SK-N-SH (cell line): ENCODE measurements at regions not wholly inside any gene's neighbourhood (a gene's known extent, or its start where the extent isn't known, plus 50 kb on each side); places are given as distances from the start of the nearest gene placed in this dataset.

Source experiments
- CTCF ChIA-PET: fragments of 300-600, 350-600 bp; formaldehyde crosslinking; extraction: SDS; loops from one replicate; lab custom pipeline; 2021; lab: Yijun Ruan, JAX
- POLR2A ChIA-PET: fragments of 350-600 bp; sonication (Branson Sonifier 250); formaldehyde crosslinking; extraction: SDS; loops from one replicate; lab custom pipeline; 2020; ENCODE audit warnings: antibody characterized with exemption, inconsistent platforms; lab: Yijun Ruan, JAX
- DNase-seq: peaks from one replicate; pipeline ENCODE4 v3.0.0; 2012
- H2AFZ ChIP-seq: fragments of 200-600 bp; sonication (generic); 2 replicates; pipeline ENCODE4 v1.8.1; 2016; ENCODE audit warnings: antibody characterized with exemption, mild to moderate bottlenecking, low read depth
- H3F3A ChIP-seq: fragments of 200-600 bp; sonication (generic); replicated peaks from 2 replicates; pipeline ENCODE3; 2016; ENCODE audit warnings: antibody characterized with exemption, mild to moderate bottlenecking; ENCODE audit not compliant: insufficient read depth
- H3K27ac ChIP-seq, 2 experiments: fragments of 200-500 bp in 1 of 2; fragments of 200-600 bp in 1 of 2; sonication (Bioruptor generic) in 1 of 2; sonication (generic), shearing (Covaris generic) in 1 of 2; 2 replicates each; pipeline versions ENCODE4 v1.5.1 to v1.6.1; 2014 to 2016; ENCODE audit warnings: low read depth in 2 of 2, inconsistent platforms in 1 of 2, low read length in 1 of 2, mild to moderate bottlenecking in 1 of 2, mixed read lengths in 1 of 2
- H3K27me3 ChIP-seq: fragments of 200-600 bp; sonication (generic), shearing (Covaris generic); 2 replicates; pipeline ENCODE4 v1.6.1; 2016; ENCODE audit warnings: mixed run types; ENCODE audit not compliant: insufficient read depth
- H3K36me3 ChIP-seq, 2 experiments: fragments of 200-500 bp in 1 of 2; fragments of 200-600 bp in 1 of 2; sonication (Bioruptor generic) in 1 of 2; sonication (generic) in 1 of 2; replicated peaks in 1 of 2; 2 replicates each; pipeline versions ENCODE3 to v1.5.1; 2014 to 2016; ENCODE audit warnings: low read length in 1 of 2, mild to moderate bottlenecking in 1 of 2; ENCODE audit not compliant: insufficient read depth in 2 of 2, control insufficient read depth in 1 of 2
- H3K4me1 ChIP-seq, 2 experiments: fragments of 200-500 bp in 1 of 2; fragments of 200-600 bp in 1 of 2; sonication (Bioruptor generic) in 1 of 2; sonication (generic), shearing (Covaris generic) in 1 of 2; 2 replicates each; pipeline versions ENCODE4 v1.5.1 to v1.6.1; 2014 to 2016; ENCODE audit warnings: low read depth in 1 of 2, low read length in 1 of 2, mixed run types in 1 of 2; ENCODE audit not compliant: insufficient read depth in 2 of 2, control insufficient read depth in 1 of 2
- H3K4me2 ChIP-seq: fragments of 200-600 bp; sonication (generic), shearing (Covaris generic); 2 replicates; pipeline ENCODE4 v1.6.1; 2017; ENCODE audit warnings: mixed run types
- H3K4me3 ChIP-seq, 2 experiments: fragments of 200-500 bp in 1 of 2; fragments of 200-600 bp in 1 of 2; sonication (Bioruptor generic) in 1 of 2; sonication (generic), shearing (Covaris generic) in 1 of 2; 2 replicates each; pipeline versions ENCODE4 v1.5.1 to v1.8.1; 2014 to 2016; ENCODE audit warnings: low read depth in 2 of 2, inconsistent platforms in 1 of 2, low read length in 1 of 2, mild to moderate bottlenecking in 1 of 2, mixed read lengths in 1 of 2, moderate library complexity in 1 of 2
- H3K79me2 ChIP-seq: fragments of 200-600 bp; sonication (generic); 2 replicates; pipeline ENCODE4 v1.8.1; 2017; ENCODE audit warnings: mild to moderate bottlenecking; ENCODE audit not compliant: insufficient read depth
- H3K9ac ChIP-seq: fragments of 200-600 bp; sonication (generic); 2 replicates; pipeline ENCODE4 v1.6.1; 2017; ENCODE audit warnings: mixed run types
- H3K9me2 ChIP-seq: fragments of 200-600 bp; sonication (generic); 2 replicates; pipeline ENCODE4 v1.6.1; 2017; ENCODE audit warnings: mixed run types
- H3K9me3 ChIP-seq: fragments of 200-600 bp; sonication (generic); 2 replicates; pipeline ENCODE4 v1.6.1; 2017; ENCODE audit warnings: mixed run types, mild to moderate bottlenecking, moderate library complexity
- H4K20me1 ChIP-seq: fragments of 200-600 bp; sonication (generic); 2 replicates; pipeline ENCODE4 v1.6.1; 2017; ENCODE audit warnings: mild to moderate bottlenecking, mixed run types; ENCODE audit not compliant: insufficient read depth
- CHD2 ChIP-seq: fragments of 150-350 bp; IDR thresholded peaks from 2 replicates; pipeline ENCODE4 v1.6.1; 2018; ENCODE audit warnings: low read length; ENCODE audit not compliant: partially characterized antibody
- ELF1 ChIP-seq: IDR thresholded peaks from 2 replicates; pipeline ENCODE4 v1.4.0; 2012
- EP300 ChIP-seq, 2 experiments: IDR thresholded peaks; 2 replicates each; pipeline versions ENCODE4 v1.4.0 to v1.6.1; 2012; ENCODE audit warnings: borderline replicate concordance in 1 of 2, low read depth in 1 of 2, low read length in 1 of 2
- EZH2phosphoT487 ChIP-seq: fragments of 200-600 bp; sonication (generic); IDR thresholded peaks from 2 replicates; pipeline ENCODE4 v1.6.1; 2017; ENCODE audit warnings: low read depth, mixed run types, mild to moderate bottlenecking, antibody characterized with exemption, moderate library complexity, borderline replicate concordance
- FOXJ3 ChIP-seq: sonication (generic); formaldehyde crosslinking; IDR thresholded peaks from 2 replicates; pipeline ENCODE4 v1.5.1; 2020; ENCODE audit warnings: mild to moderate bottlenecking, missing genetic modification reagents
- FOXM1 ChIP-seq: IDR thresholded peaks from 2 replicates; pipeline ENCODE4 v1.4.0; 2012; ENCODE audit warnings: low read depth, mild to moderate bottlenecking
- GATA2 ChIP-seq: sonication (generic); formaldehyde crosslinking; IDR thresholded peaks from 2 replicates; pipeline ENCODE4 v1.5.0; 2020; ENCODE audit warnings: mild to moderate bottlenecking, missing genetic modification reagents
- MAX ChIP-seq: IDR thresholded peaks from 2 replicates; pipeline ENCODE4 v1.4.0; 2012; ENCODE audit warnings: low read depth
- MEF2A ChIP-seq: IDR thresholded peaks from 2 replicates; pipeline ENCODE4 v1.4.0; 2012; ENCODE audit warnings: low read depth, borderline replicate concordance
- MXI1 ChIP-seq: IDR thresholded peaks from 2 replicates; pipeline ENCODE4 v1.6.1; 2012; ENCODE audit warnings: mild to moderate bottlenecking, low read depth, low read length, improper control_type of control experiment
- NFIC ChIP-seq: IDR thresholded peaks from 2 replicates; pipeline ENCODE4 v1.4.0; 2012; ENCODE audit warnings: borderline replicate concordance
- POLR2AphosphoS5 ChIP-seq: IDR thresholded peaks from 2 replicates; pipeline ENCODE4 v1.6.1; 2012; ENCODE audit warnings: low read depth, low read length
- RCOR1 ChIP-seq: fragments of 150-350 bp; IDR thresholded peaks from 2 replicates; pipeline ENCODE4 v1.6.1; 2017; ENCODE audit warnings: antibody characterized with exemption, low read length
- REST ChIP-seq: IDR thresholded peaks from 2 replicates; pipeline ENCODE4 v1.6.1; 2012; ENCODE audit warnings: mild to moderate bottlenecking, low read depth, low read length, moderate library complexity
- RFX5 ChIP-seq: IDR thresholded peaks from 2 replicates; pipeline ENCODE4 v1.6.1; 2012; ENCODE audit warnings: mild to moderate bottlenecking, improper control_type of control experiment, low read length
- RXRA ChIP-seq: IDR thresholded peaks from 2 replicates; pipeline ENCODE4 v1.4.0; 2012; ENCODE audit warnings: low read depth, mild to moderate bottlenecking, borderline replicate concordance
- SIN3A ChIP-seq: IDR thresholded peaks from 2 replicates; pipeline ENCODE4 v1.6.1; 2012; ENCODE audit warnings: low read depth, mild to moderate bottlenecking, low read length, moderate library complexity, borderline replicate concordance
- TCF12 ChIP-seq: IDR thresholded peaks from 2 replicates; pipeline ENCODE4 v1.4.0; 2012
- USF1 ChIP-seq: IDR thresholded peaks from 2 replicates; pipeline ENCODE4 v1.4.0; 2012; ENCODE audit warnings: low read depth, borderline replicate concordance
- WGBS: methylation state at CpG from one replicate; pipeline ENCODE4 v1.1.6; 2017; ENCODE audit warnings: low lambda C conversion rate; 5-methylcytosine and 5-hydroxymethylcytosine counted together

GRCh38 chr12:82529954-82530353 is 156.8 kb upstream of the TMTC2 start:
- H2AFZ ChIP-seq, result no peak overlapping the region
- no peak overlapping the region for H3K4me2 ChIP-seq
- H3K9me3 ChIP-seq, result no peaks in the 10 kb centered on the region
- no peaks in the 10 kb centered on the region; a peak in 1 of 4 replicates for H3K4me1 ChIP-seq
- ChIA-PET POLR2A (no interaction called here), CTCF (no interaction called here)
- H3K9ac ChIP-seq, result no peak overlapping the region
- no peaks in the 10 kb centered on the region for H3K79me2 ChIP-seq
- WGBS, result 44% methylated on average over 3 of the region's 3 CpGs
- H3K36me3 ChIP-seq, result no peaks in the 10 kb centered on the region
- H3F3A ChIP-seq, result no peaks in the 10 kb centered on the region
- no peak overlapping the region for H3K27ac ChIP-seq
- TF ChIP-seq EP300 (IDR thresholded peaks at IDR 0.05; ENCODE audit: borderline replicate concordance in 1 of 2, low read depth in 1 of 2, low read length in 1 of 2) (no peak), ELF1 (no peak), CHD2 (no peak), SIN3A (no peak)
- H3K9me2 ChIP-seq, result no peaks in the 10 kb centered on the region
- DNase-seq, result no peak
- H4K20me1 ChIP-seq, result no peaks in the 10 kb centered on the region
- no peak overlapping the region for H3K4me3 ChIP-seq
- H3K27me3 ChIP-seq, result no peaks in the 10 kb centered on the region

- H3K9me2 ChIP-seq, result no peaks in the 10 kb centered on the region
- no peak overlapping the region for H3K27ac ChIP-seq
- no peaks in the 10 kb centered on the region for H3K79me2 ChIP-seq
- H4K20me1 ChIP-seq, result no peaks in the 10 kb centered on the region
- CTCF ChIA-PET, result no interaction called here
- TF ChIP-seq MEF2A, result no peak
- TF ChIP-seq EP300 (IDR thresholded peaks at IDR 0.05; ENCODE audit: borderline replicate concordance in 1 of 2, low read depth in 1 of 2, low read length in 1 of 2), result no peak
- no peak for TF ChIP-seq RCOR1
- no peak for TF ChIP-seq RFX5
- no peak for TF ChIP-seq USF1
- TF ChIP-seq FOXM1, result no peak
- H3K27me3 ChIP-seq, result no peaks in the 10 kb centered on the region
- WGBS, result 57% methylated on average over 2 of the region's 2 CpGs
- no peaks in the 10 kb centered on the region for H3F3A ChIP-seq
- H3K36me3 ChIP-seq, result no peaks in the 10 kb centered on the region
- no peaks in the 10 kb centered on the region for H3K9me3 ChIP-seq
- no peak overlapping the region for H3K4me2 ChIP-seq
- H2AFZ ChIP-seq, result no peak overlapping the region
- H3K4me3 ChIP-seq, result no peak overlapping the region
- POLR2A ChIA-PET, result no interaction called here
- DNase-seq, result no peak
- no peaks in the 10 kb centered on the region; a peak in 1 of 4 replicates for H3K4me1 ChIP-seq
- no peak overlapping the region for H3K9ac ChIP-seq
These were observed 156.3 kb upstream of the TMTC2 start for GRCh38 chr12:82530394-82530793.

- H3K4me1 ChIP-seq, result no peaks in the 10 kb centered on the region
- no peak for DNase-seq
- H2AFZ ChIP-seq, result no peak overlapping the region
- H3K4me3 ChIP-seq, result no peak overlapping the region
- no peaks in the 10 kb centered on the region for H3K36me3 ChIP-seq
- H3K9ac ChIP-seq, result no peak overlapping the region
- H3K79me2 ChIP-seq, result no peaks in the 10 kb centered on the region
- no peak overlapping the region for H3K4me2 ChIP-seq
- H3K27ac ChIP-seq, result no peak overlapping the region
- H3K9me2 ChIP-seq, result no peaks in the 10 kb centered on the region
- ChIA-PET POLR2A (no interaction called here), CTCF (no interaction called here)
- no peaks in the 10 kb centered on the region for H4K20me1 ChIP-seq
- no peaks in the 10 kb centered on the region for H3K27me3 ChIP-seq
- 60% methylated on average over 1 of the region's 1 CpG for WGBS
- H3F3A ChIP-seq, result no peaks in the 10 kb centered on the region
- H3K9me3 ChIP-seq, result no peaks in the 10 kb centered on the region
- no peak for TF ChIP-seq GATA2 (CRISPR knock-in tag)
- TF ChIP-seq MEF2A, result no peak
- no peak for TF ChIP-seq NFIC
- no peak for TF ChIP-seq REST
- no peak for TF ChIP-seq RXRA
- TF ChIP-seq EZH2phosphoT487, result no peak
- no peak for TF ChIP-seq MAX
- TF ChIP-seq FOXM1, result no peak
- TF ChIP-seq POLR2AphosphoS5, result no peak
- TF ChIP-seq MXI1, result no peak
- no peak for TF ChIP-seq TCF12
- no peak for TF ChIP-seq FOXJ3 (CRISPR knock-in tag)
These were observed 153.4 kb upstream of the TMTC2 start for GRCh38 chr12:82533341-82533740.
